Activated CD4-positive, alpha-beta T cell treated with anti-CD3 and anti-CD28 coated beads, Interleukin-2, Interleukin-4, amounts not matched to agents 100 ng/mL and 50 ng/mL, durations not matched to agents 16 hours and 8 hours (primary cell): ENCODE measurements at regions not wholly inside any gene's neighbourhood (a gene's known extent, or its start where the extent isn't known, plus 50 kb on each side); places are given as distances from the start of the nearest gene placed in this dataset.

ENCODE experiments used
- DNase-seq: peaks from one replicate; pipeline ENCODE4 v3.0.0-alpha.2; 2020; ENCODE audit warnings: low spot score

DNA sequence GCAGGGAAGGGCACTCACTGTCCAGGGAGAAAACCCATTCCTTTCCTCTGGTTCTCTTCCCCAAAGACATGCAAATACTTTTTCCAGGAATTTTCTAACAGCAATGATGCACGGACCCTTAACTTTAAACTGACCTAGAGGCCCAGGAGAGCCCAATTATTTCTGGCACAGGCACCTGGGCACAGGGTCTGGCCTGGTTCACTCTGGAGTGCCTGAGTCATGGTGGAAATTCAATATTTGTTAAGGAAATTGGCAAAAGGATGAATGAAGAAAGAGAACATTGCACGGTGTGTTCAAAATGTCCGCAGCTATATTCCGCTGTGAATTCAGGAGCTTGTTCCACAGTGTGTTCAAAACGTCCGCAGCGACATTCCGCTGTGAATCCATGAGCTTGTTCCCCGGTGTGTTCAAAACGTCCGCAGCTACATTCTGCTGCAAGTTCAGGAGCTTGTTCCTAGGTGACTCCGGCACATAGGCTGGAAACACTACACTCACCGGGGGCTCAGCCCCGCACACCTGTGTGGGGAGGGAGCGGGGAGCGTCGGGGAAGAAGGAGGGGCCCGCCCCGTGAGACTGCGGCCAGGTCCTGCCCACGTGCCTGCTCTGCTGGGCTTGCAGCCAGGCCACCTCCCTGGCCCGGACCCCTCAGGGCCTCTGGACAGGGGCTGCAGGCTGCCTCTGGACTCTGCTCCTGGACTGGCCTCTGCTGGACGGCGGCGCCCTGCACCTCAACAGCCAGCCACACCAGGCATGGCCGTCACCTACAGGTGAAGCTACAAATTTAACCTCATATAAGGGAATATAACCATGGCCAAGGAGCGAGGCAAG is 72.0 kb upstream of the FAM20C start:
- DNase-seq, result no peak

DNA sequence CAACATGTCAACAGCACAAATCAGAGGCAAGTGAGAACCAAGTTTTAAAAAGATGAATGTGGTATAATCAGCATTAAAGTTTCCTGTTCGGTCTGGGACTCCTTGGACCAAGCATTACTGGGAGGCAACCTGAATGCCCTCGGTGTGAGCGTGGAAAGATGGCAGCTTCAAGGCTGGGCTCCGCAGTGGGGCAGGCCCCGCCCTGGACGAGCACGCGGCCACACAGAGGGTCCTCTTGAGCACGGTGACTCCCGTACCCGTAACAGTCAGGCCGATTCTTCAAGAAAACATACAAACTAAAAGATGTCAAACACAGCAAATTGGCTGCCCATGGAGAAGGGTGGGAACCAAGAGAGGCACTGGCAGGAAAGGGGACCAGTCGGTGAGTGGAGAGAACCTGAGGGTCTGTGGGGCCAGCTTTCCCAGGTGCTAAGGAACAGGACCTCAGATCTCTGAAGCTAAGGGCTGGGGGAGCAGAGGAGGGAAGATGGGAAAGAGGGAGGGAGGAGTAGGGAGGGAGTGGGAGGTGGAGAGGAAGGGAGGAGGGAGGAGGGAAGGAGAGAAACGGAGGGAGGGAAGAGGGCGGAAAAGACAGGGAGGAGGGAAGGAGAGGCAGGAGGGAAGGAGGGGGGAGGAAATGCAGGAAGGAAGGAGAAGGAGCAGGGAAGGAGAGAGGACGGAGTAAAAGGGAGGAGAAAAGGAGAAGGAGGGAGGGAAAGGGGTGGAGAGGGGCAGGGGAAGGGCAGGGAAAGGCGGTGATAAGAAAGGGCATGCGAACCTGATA is 71.2 kb upstream of the FAM20C start:
- DNase-seq, result no peak

DNA sequence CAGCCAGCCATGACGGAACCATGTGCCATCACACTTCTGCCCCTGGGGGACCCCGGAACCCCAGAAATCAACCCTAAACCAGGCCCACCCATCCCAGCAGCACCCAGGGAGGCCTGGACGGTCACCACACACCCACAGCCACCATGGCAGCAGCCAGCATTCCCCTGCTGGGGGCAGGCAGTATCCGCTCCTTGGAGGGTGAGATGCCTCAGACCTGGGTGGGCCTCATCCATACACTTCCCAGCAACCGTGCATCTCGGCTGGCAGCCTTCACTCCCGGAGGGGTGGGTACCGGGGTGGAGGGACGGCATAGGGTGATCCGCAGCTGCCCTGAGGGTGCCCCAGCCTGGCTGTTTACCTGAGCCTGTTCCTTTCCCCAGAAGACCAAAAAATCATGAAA is 69.1 kb upstream of the FAM20C start:
- no peak for DNase-seq

DNA sequence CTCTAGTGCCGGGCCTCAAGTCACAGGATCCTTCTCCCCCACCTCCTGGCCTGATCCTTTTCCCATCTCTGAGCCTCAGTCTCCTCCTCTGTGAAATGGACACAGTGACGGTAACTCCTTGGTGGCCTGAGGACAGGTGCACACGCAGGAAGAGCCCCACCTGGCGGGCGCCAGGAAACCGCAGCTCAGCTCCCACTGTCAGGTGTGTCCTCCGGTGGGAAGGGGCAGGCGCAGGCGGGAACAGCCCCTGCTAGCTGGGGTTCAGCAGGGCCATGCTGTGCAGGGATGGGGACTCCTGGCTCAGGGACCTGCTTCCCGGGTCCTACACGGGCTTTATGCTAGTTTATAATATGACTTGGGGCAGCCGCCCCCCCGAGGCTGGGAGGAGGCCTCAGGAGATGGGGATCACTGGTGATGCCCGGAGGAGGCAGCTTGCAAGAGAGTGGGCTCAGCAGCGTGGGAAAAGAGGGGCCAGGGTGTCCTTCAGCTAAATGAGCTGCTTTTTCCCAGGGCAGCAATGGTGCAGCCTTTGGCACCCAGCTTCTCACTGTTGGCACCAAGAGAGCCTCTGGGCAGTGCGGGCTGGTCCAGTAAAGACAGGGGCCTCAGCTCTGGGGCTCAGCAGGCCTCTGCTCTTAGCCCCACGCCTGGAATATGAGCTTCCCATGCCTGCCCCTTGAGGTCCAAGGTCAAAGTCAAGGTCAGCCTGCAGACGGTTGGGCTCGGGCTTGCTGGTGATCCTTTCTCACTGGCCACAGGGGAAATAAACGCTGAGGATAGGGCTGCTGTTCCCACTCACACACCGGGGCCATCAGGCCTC is 68.0 kb upstream of the FAM20C start:
- no peak for DNase-seq

DNA sequence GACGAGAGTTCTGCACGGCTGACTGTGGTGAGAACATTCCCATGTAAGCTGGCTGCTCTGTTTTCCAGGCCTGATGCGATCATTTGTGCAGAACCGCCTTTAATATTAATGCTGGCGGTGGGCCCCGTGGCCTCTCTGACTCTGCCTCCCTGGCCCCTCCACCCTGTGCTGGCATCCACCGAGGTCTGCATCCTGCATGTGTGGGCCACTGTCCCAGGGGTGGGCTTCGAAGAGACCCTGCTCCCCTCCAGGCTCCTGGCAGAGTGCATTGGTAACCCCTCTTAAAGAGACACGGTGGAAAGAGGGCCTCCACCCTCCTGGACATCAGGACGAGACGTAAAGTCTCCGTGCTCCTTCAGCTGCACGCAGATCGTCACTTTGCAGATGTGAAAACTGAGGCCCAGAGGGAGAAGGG is 67.3 kb upstream of the FAM20C start:
- DNase-seq, result no peak

DNA sequence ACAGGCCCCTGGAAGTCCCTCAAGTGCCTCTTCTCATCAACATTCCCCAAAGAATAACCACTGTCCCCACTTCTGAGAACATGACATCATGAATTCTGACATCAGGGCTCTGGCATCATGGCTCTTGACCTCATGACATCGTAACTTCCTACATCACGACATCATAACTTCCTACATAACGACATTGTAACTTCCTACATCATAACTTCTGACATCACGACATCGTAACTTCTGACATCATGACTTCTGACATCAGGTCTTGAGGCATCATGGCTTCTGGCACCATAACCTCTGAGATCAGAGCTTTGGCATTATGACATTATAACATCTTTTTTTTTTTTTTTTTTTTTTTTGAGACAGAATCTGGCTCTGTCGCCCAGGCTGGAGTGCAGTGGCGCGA is 66.7 kb upstream of the FAM20C start:
- no peak for DNase-seq

DNA sequence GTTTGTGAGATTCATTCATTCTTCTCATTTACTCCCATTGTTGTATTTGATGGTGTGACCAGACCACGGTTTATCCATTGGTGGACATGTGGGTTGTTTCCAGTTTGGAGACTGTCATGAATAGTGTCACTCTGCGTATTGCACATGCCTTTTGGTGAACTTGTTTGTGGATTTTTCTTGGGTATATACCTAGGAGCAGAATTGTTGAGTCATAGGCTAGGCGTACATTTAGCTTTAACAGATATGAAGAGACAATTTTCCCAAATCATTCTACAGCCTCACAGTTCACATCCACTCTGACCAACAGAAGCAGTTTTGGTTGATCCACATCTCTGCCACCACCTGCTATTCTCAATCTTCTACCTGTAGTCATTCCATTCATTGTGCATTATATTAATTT is 66.0 kb upstream of the FAM20C start:
- no peak for DNase-seq

DNA sequence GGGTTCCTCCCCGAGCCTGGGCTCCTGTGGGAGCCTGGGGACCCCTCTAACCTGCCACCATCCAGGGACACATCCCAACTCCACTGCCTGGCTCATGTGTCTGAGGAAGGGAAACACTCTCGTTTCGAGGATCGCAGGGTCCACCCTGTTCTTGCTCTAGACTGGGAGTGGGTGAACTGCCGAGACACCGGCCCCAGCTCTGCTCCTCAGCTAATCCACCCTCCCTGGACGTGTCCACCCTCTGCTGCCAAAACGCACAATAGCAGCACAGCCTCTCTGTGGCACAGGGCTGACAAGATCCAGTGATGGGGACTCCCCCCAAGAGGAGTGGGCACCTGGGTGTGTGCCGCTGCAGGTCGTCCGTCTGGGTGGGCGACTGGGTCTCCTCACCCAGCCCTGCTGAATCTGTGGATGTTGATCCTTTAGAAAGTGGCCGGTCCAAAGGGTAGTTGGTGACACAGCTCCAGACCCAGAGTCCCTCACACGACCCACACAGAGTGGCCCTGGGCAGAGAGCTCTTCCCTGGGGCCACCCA is 65.2 kb upstream of the FAM20C start:
- DNase-seq, result no peak

DNA sequence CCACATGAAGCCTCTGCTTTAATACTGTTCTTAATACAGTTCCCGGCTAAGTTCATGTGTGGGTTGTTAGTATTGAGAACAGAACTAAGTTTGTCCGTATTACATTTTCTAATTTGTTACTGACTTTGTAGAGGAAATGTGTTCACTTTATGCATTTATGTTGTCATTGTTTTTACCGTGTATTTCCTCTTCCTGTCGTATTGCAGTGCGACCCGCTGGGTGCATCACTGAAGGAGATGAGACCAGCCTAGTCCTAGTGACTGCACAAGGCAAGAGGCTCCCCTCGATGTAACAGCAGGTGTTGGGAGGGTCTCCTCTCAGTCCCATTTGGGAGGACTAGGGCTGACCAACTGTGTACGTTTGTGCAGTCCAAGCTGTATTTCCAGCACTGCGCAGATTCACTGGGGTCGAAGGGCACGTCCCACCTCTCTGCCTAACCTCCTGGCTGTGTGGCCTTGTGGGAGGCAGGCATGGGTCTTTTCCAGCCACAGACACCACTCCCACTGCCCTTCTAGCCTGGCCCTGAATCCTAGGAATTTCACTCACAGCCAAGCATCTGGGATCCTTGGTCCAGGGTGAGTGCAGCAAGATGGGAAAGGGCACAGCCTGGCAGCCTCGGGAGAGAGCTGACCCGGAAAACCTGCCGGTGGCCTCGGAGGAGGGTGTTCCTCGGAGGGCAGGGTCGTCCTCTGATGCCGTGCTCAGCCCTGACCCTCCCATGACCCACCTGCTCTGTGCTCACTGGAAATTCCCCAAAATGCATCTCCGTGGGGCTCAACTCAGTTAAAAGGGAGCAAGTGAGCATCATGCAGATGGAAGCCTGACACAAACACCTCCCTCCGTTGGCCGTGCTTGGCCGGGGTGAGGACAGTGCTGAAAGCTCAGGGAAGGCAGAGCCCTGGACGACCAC is 63.9 kb upstream of the FAM20C start:
- DNase-seq, result no peak

DNA sequence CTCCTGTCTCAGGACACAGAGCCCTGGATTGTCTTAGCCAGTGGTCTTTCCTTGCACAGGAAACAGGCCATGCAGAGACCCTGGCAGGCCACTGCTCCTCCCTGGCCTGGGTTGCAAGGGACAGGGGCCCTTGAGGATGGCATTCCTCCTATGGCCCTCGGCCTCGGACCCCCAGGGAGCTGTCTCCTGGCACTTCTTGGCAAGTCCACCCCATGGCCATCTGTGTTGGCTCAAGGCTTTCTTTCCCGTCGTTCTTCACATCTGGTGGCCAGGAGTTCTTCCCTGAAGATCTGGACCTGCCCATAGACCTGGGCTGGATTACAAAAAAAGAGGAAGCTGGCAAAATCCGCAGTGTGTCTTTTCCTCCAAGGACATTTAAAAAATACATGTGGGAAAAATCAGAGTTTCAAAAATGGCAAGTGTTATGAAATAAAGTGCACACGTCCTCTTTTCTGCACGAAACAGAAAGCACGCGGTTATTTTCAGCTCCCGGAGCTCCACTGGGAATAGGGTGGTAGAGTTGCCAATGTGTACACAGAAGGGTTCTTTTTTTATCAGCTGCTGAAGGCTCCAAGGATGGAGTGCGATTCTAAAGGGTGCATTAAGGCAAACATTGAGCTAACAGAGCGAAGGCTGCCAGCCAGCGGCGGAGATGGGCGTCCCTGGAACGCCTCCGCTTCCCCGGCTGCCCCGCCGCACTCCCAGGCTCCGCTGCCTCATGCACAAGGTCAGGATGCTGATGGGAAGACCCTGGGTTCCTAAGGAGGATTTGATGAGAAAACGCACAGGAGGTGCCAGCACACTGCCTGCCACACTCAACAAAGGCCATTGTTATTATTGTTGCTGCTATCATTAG is 62.8 kb upstream of the FAM20C start:
- DNase-seq, result no peak

DNA sequence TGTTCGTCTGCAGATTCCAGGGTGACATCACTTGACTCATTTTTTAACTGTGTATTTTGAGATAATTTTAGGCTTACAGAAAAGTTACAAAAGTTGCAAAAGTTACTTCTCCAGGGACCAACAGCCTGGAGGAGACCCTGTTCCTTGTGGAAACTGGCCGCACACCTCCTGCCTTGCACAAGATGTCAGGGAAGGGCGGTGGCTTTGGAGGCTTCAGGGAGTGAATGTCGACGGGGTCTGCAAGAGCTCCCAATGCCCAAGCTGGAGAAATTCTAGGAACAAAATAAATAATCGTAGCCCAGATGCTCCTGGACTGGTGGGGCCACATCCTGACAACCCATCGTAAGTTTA is 62.2 kb upstream of the FAM20C start:
- no peak for DNase-seq

DNA sequence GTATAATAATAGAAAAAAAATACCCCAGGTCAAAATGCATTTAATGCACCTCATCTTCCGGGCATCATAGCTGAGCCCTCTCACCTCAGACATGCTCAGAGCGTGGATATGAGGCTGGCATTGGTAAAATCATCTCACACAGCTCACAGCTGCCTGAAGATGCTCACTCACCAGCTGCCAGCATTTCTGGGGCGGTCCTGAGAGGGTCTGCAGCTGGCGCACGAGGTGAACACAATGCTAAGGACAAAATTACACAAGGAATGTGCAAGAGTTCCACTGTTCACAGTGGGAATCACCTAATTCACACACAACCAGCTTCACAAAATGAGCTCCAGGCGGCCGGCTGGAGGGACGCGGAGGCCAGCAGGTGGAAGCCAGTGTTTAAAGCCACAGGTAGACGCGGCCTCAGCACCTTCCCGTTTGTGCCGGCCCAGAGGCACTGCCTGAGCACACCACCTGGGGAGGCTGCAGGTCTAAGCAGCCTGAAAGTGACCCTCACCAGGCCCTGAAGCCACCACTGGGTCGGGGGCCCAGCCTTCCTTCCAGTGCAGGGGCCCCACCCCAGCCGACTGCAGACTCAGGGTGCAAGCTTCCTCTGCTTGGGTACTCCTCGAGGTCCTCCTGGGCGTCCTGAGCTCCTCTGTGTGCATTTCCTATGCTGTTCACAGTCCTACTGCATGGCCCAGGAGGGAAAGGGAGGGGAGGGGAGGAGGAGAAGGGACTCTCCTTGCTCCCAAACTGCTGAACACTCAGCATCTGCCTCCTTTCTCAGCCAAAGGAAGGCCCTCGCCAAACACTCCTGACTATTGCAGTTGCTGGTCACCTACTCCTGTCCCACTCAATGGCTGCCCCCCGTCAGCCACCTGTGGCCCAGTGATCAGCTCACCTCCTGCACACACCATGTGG is 61.2 kb upstream of the FAM20C start:
- no peak for DNase-seq

DNA sequence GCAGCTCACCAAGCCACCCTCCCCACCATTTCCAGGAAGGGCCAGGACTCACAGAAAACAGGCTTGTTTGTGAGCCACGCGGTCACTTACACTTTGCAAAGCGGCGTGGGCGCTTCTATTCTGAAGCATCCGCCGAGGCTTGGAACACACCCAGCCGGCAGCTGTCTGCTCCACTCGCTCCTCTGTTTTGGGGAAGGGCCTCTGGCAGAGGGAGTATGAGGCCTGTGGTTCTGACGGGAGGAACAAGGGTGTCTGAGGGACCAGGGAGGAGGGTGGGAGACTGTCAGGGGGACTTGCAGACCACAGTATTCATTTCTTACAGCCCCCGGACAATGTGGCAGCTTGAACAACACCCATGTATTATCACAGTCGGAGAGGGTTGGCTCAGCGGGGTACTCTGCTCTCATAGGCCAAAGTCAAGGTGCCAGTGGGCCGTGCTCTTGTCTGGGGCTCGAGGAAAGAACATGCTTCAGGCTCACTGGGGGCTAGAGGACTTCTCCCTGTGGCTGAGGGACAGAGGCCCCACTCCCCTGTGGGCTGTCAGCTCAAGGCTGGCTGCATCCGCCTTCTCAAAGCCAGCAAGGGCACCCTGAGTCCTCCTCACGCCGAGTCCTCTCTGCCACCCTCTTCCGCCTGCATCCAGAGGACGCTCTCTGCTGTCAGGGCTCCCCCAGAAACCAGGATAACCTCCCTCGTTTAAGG is 60.4 kb upstream of the FAM20C start:
- no peak for DNase-seq

DNA sequence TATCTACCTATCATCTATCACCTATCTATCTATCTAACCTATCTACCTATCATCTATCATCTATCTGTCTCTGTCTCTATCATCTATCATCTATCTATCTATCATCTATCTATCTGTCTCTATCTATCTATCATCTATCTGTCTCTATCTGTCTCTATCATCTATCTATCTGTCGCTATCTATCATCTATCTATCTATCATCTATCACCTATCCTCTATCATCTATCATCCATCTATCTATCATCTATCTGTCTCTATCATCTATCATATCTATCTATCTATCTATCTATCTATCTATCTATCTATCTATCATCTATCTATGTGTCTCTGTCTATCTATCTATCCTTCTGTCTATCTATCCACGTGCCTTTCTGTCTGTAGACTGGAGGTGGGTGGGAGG is 59.5 kb upstream of the FAM20C start:
- DNase-seq, result no peak

DNA sequence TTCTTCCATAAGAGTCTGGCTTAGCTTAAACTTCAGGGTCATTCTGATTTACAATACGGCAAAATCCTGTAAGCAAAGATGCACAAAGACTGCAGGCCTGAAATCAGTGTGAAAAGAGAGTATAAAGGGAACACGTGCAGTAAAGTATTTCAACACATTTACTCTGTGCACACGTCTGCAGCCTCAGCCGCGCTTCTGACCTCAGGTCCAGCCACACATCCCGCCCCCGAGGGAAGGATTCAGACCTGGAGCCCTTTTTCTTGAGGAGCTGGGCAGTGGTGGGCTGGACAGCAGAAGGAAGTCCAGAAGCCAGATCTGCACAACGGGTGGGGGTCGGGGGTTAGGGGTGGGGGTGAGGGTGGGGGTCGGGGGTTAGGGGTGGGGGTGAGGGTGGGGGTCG is 58.9 kb upstream of the FAM20C start:
- DNase-seq, result no peak

DNA sequence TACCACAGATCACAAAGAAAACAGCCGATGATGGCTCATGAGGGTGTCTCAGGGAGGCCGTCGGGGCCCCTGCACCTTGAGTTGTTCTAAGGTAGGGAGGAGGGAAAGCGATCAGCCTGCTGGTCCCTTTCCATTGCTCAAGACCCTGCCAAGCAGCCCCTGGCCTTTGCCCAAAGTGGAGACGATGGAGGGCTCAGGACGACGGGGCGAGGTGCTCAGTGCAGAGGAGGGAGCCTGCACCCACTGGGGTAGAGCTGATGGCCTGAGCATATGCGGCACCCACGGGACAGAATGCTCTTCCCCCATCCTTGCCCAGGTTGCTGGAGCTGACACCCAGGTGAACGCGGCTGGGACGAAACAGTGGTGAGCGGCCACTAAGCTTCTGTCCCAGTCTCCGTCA is 58.3 kb upstream of the FAM20C start:
- DNase-seq, result no peak

DNA sequence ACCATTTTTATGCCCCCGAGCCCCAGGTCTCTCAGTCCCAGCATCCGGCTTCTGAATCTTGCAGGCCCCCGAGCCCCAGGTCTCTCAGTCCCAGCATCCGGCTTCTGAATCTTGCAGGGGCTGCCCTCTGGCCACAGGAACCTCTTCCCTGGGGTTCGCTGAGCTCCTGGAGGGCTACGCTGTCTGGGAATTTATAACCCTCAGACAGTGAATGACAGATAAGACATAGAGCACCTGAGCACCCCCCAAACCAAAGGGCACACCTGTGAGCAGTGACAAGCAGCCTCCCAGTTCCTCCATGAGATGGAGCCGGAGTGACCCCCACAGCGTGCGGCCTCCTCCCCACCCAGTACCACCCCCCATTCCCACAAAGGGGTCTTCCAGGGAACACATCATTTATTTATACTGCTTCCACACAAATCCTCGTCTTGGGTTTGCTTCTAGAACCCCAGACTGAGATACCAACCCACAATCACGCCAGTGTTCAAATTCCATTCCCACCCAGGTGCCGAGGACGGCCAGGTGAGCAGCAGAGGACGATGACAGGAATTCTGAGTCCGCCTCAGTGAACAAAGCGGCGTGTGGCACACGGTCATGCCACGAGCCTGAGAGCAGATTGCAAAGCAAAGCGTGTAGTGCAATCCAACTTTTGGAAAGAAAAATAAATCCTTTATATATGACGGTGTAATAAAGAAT is 57.7 kb upstream of the FAM20C start:
- no peak for DNase-seq

DNA sequence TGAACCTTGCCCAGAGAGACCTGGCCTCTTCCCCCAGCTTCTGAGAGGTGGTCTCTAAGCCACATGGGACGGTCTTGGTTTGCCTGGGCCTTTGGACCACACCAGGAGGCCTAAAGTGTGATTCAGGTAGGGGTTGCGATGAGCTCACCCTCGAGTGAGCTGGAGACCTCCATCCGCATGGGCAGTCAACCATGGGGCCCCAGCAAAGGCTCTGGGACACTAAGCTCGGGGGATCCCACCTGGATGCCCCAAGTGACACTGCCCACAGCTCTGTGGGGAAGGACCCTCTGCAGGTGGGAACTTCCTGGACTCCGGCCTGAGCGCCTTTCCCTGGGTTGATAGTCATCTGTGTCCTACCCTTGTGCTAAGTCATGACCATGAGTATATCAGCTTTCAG is 57.1 kb upstream of the FAM20C start:
- no peak for DNase-seq
